KMS-11 (cell line): ENCODE measurements at regions not wholly inside any gene's neighbourhood (a gene's known extent, or its start where the extent isn't known, plus 50 kb on each side); places are given as distances from the start of the nearest gene placed in this dataset.

Experiments used
- H2AFZ ChIP-seq: fragments of 200-600 bp; sonication (generic); 2 replicates; pipeline ENCODE4 v1.6.1; 2016; ENCODE audit warnings: antibody characterized with exemption, mixed run types, low read depth
- H3K27ac ChIP-seq: fragments of 200-600 bp; sonication (generic); 2 replicates; pipeline ENCODE4 v1.6.1; 2016; ENCODE audit warnings: mild to moderate bottlenecking, mixed run types
- H3K27me3 ChIP-seq: fragments of 200-600 bp; sonication (generic); 2 replicates; pipeline ENCODE4 v1.6.1; 2017; ENCODE audit warnings: mild to moderate bottlenecking, low read depth, mixed run types, moderate library complexity; ENCODE audit not compliant: insufficient read depth
- H3K36me3 ChIP-seq: fragments of 200-600 bp; sonication (generic); 2 replicates; pipeline ENCODE4 v1.6.1; 2017; ENCODE audit warnings: mild to moderate bottlenecking, mixed run types; ENCODE audit not compliant: insufficient read depth
- H3K4me1 ChIP-seq: fragments of 200-600 bp; sonication (generic); 2 replicates; pipeline ENCODE4 v1.6.1; 2016; ENCODE audit warnings: mild to moderate bottlenecking, low read depth, mixed run types; ENCODE audit not compliant: poor library complexity, severe bottlenecking
- H3K4me2 ChIP-seq: fragments of 200-600 bp; sonication (generic); 2 replicates; pipeline ENCODE4 v1.7.0; 2016; ENCODE audit warnings: mild to moderate bottlenecking, mixed run types
- H3K4me3 ChIP-seq: fragments of 200-600 bp; sonication (generic); IDR thresholded peaks from 2 replicates; pipeline ENCODE4 v1.6.1; 2017; ENCODE audit warnings: low read depth, low read length, mixed read lengths; ENCODE audit not compliant: insufficient read depth
- H3K79me2 ChIP-seq: fragments of 200-600 bp; sonication (generic); 2 replicates; pipeline ENCODE4 v1.6.1; 2016; ENCODE audit warnings: low read depth, mixed run types; ENCODE audit not compliant: insufficient read depth
- H3K9ac ChIP-seq: fragments of 200-600 bp; sonication (generic); 2 replicates; pipeline ENCODE4 v1.6.1; 2016; ENCODE audit warnings: mild to moderate bottlenecking, mixed run types
- H4K20me1 ChIP-seq: fragments of 200-600 bp; sonication (generic); 2 replicates; pipeline ENCODE4 v1.6.1; 2016; ENCODE audit warnings: mild to moderate bottlenecking, mixed run types; ENCODE audit not compliant: insufficient read depth
- TF ChIP-seq, protein P1 (sequence below): fragments of 200-600 bp; sonication (generic); conservative IDR thresholded peaks from 2 replicates; pipeline ENCODE4 v1.6.1; 2017; ENCODE audit warnings: low read depth, mild to moderate bottlenecking, antibody characterized with exemption, low read length, moderate library complexity, mixed read lengths

DNA sequence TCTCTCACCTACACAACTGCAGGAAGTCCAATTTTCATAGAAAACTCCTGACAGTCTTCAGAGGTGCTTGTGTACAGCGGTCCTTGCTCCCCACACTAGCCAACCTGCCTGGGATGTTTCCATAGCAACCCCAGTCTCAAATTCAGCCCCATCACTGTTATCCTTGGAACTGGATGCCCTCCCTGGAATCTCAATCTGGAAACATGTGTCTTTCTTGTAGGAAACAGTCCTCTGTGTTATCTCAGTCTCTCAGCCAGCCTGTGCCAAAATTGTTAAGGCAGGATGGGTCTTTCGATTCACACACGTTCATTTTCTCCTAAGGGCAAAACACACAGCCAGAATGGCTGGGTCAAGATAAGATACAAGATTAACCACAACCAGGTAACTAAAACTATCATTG, 295.5 kb upstream of the RND3 start:
- H3K4me2 ChIP-seq: no peak overlapping the region
- H2AFZ ChIP-seq: no peak overlapping the region
- H4K20me1 ChIP-seq: no peaks in the 10 kb centered on the region

DNA sequence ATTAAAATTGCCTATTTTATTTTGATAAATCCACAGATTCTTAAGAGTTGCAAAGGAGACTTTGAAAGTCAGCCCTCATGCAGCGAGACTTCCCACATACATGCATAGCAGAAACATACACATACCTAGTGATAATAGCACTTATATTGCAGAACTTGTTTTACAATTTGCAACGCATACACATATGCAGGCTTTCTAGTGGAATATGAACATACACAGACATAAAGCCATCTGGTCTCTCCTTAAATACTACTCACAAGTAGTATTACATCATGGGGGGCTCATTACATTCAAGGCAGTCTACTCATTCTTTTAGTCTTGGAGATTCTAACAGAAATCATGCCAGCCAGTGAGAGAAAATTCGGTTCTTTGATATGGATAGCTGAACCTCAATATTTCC, 295.1 kb upstream of the RND3 start:
- Histone ChIP-seq H3K36me3 (no peaks in the 10 kb centered on the region), H3K27ac (no peak overlapping the region), H3K4me2 (no peak overlapping the region), H3K4me1 (no peaks in the 10 kb centered on the region), H3K4me3 (no peak overlapping the region), H3K27me3 (no peaks in the 10 kb centered on the region), H3K9ac (no peak overlapping the region), H4K20me1 (no peaks in the 10 kb centered on the region), H2AFZ (no peak overlapping the region), H3K79me2 (no peaks in the 10 kb centered on the region)
- TF ChIP-seq, protein P1, sequence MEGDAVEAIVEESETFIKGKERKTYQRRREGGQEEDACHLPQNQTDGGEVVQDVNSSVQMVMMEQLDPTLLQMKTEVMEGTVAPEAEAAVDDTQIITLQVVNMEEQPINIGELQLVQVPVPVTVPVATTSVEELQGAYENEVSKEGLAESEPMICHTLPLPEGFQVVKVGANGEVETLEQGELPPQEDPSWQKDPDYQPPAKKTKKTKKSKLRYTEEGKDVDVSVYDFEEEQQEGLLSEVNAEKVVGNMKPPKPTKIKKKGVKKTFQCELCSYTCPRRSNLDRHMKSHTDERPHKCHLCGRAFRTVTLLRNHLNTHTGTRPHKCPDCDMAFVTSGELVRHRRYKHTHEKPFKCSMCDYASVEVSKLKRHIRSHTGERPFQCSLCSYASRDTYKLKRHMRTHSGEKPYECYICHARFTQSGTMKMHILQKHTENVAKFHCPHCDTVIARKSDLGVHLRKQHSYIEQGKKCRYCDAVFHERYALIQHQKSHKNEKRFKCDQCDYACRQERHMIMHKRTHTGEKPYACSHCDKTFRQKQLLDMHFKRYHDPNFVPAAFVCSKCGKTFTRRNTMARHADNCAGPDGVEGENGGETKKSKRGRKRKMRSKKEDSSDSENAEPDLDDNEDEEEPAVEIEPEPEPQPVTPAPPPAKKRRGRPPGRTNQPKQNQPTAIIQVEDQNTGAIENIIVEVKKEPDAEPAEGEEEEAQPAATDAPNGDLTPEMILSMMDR: no peak

More for the DNA sequence above, 295.5 kb upstream of the RND3 start:
- H3K9ac ChIP-seq: no peak overlapping the region
- H3K4me3 ChIP-seq: no peak overlapping the region
- H3K27me3 ChIP-seq: no peaks in the 10 kb centered on the region
- H3K4me1 ChIP-seq: no peaks in the 10 kb centered on the region
- TF ChIP-seq, protein P1: no peak
- H3K79me2 ChIP-seq: no peaks in the 10 kb centered on the region
- H3K27ac ChIP-seq: no peak overlapping the region
- H3K36me3 ChIP-seq: no peaks in the 10 kb centered on the region

DNA sequence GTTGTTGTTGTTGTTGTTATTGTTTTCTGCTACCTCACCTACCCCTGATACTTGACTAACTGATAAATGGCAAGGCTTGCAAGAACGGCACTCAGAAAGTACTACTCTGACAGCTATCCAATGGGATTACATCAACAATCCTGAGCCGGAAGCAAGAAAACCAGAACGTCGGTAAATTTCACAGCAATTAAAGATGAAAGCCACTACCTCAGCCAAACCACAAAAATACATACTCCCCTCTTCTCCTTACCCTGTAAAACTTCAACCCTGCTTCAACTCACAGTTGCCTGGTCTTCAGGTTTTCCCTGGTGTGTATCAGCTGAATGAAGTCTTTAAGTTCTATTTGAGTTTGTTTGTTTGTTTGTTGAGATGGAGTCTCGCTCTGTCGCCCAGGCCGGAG, 293.7 kb upstream of the RND3 start:
- Histone ChIP-seq H3K9ac (no peak overlapping the region), H3K4me1 (no peaks in the 10 kb centered on the region), H4K20me1 (no peaks in the 10 kb centered on the region), H2AFZ (no peak overlapping the region), H3K4me3 (no peak overlapping the region), H3K36me3 (no peaks in the 10 kb centered on the region), H3K27ac (no peak overlapping the region), H3K79me2 (no peaks in the 10 kb centered on the region), H3K27me3 (no peaks in the 10 kb centered on the region), H3K4me2 (no peak overlapping the region)
- TF ChIP-seq, protein P1: no peak

DNA sequence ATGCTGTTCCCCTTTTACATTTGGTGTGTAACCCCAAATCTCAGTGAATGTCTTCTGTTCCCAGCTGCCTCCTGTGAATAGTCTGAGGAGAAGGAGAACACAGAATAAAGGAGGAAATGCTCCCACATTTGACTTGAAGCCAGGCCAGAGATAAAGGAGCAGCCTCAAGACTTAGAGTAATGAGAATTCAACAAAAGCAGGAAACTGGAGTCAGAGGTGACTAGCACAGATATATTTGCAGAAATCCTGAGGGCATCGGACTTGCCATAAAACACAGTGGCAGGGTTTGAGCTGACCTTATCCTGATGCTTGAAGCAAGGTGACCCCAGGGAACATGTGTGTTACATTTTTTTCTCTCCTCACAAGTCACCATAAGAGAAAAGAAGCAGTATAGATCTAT, 291.4 kb upstream of the RND3 start:
- no peaks in the 10 kb centered on the region for H3K36me3 ChIP-seq
- no peaks in the 10 kb centered on the region for H3K79me2 ChIP-seq
- H3K4me1 ChIP-seq: no peaks in the 10 kb centered on the region
- no peaks in the 10 kb centered on the region for H3K27me3 ChIP-seq
- H4K20me1 ChIP-seq: no peaks in the 10 kb centered on the region
- no peak overlapping the region for H3K4me2 ChIP-seq
- TF ChIP-seq, protein P1: no peak
- H3K9ac ChIP-seq: no peak overlapping the region
- no peak overlapping the region for H3K4me3 ChIP-seq
- H3K27ac ChIP-seq: no peak overlapping the region
- no peak overlapping the region for H2AFZ ChIP-seq
